DMS114 treated with DMSO at 0.1 percent for 48 hours (cell line): ENCODE measurements at regions not wholly inside any gene's neighbourhood (a gene's known extent, or its start where the extent isn't known, plus 50 kb on each side); places are given as distances from the start of the nearest gene placed in this dataset.

Experiments used
- DNase-seq: peaks from one replicate; lab custom pipeline; 2025; ENCODE audit not compliant: unreplicated experiment; lab: John Stamatoyannopoulos, UW

DNA sequence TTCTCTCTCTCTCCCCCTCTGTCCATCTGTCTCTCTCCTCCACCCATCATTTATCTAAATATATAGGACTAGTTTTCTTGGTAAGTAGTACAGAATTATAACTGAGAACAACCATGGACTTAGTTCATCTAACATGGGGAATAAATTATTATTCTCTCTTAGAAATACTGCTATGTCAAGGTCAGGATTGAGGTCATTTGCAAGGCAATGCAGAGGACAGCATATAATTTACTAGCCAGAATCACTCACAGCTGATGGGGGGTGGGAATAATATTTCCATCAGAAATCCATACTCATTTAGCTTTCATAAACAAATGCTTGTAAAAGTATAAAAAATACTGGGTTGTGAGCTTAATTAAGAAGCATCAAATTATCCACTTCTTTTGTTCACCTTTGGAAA is 553.9 kb upstream of the POU3F2 start:
- DNase-seq, result no peak

DNA sequence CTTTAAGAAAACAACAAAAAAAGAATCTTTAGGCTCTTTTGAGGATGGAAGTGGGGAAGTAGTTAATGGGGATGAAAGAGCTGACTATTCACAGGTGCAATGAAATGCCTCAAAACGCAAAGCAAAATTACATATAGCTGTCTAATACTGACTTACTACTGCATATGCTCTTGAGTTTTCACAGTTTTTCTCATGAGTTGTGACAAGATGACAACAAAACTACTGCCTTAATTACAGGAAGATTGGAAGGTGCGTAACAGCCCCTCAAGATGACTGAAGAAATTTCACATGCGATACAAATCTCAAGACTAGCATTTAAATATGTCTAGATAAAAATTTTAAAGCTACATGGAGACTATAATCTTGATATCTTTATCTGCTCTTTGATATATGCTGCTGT is 547.8 kb upstream of the POU3F2 start:
- no peak for DNase-seq

DNA sequence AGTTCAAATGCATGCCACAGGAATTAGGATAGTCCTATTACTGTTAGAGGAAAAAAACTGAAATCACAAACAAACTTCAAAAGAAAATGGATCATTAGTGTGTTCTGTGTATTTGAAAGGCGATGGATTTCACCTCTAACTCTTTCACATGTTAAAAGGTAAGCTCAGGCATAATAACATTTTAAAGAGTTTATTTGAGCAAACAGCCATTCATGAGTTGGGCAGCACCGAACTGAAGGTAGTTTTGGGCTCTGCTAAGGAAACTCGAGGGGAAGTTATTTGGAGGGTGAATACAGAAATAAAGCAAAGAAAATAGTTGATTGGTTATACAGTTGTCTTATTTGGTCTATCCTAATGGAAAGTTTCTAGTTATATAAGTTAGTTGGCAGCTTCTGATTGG is 546.5 kb upstream of the POU3F2 start:
- no peak for DNase-seq

DNA sequence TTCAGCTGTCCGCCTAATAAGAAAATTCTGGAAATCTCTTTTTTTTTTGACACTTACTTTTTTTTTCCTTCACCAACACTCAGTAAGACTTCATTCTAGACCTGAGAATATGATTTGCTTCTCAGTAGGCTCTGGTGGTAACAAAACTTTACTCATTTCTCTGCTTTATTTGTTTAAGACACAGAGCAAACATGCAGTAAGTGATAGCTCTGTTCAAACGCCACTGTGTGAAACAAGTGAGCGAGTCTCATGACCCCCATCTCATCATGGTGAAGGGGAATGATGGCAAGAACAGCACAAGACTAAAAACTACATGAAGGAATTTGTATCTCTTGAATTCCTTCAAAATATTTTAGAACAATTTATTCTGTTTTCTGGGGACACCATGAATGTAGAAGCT is 541.6 kb upstream of the POU3F2 start:
- no peak for DNase-seq

DNA sequence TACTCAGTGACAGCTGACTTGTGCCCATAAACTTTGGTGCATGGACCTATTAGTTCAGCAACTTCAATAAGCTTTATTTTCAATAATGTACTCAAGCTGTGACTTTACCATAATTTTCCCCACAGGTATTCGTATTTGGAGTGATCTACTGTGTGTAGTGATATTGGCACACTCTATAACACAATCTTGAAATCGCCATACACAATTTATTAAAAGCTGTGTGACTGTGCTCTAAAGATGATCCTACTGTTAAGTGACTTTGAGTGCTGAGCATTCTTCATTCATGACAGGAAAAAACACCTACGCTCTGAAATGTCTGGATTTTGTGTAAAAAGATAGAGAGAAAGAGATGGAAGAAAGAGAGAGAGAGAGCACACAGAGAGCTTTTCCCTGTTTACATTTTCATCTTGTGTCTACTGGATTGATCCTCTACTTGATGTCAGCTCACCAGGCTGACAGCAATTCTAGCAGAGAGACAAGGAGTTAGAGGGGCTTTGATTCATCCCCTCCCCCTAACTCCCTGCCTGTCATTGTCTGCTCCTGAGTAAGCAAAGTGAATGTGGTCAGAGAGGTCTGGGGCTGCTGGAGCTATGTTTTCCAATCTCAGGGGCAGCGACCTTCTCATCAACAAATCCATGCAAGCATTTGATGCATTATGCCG is 538.7 kb upstream of the POU3F2 start:
- DNase-seq, result no peak

DNA sequence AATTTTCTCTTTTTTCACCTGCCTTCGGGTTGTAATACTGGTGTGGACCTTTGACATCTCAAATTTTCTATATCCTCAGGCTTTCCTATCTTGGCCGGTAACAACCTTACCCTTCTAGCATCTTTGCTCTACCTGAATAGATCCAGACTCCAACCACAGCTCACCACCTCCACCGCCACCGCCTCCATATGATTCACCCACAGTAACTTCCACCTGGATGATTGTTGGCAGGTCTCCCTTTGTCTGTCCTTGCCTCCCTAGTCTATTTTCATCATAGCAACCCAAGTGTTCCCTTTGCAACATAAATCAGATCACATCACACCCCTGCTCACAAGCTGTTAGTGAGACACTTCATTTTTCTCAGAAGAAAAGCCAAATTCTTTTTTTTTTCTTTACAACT is 525.8 kb upstream of the POU3F2 start:
- no peak for DNase-seq

DNA sequence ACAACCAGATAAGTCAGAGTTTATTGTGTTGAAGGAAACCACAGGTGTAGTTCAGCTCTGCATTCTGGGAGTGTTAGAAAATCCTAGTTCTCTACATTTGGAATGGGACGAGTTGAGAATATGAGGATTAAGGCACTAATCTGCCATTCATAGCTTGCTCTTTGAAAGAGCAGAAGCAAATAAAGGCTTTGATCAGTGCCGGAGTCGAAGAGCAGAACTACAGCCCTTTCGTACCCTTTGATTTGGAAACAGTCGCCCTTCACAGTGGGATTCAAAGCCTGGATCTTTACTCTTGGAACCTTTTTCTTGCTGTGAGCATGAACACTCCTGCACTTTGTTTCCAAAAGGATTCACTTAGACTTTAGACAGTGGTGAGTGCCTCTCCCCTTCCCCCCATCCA is 523.9 kb upstream of the POU3F2 start:
- DNase-seq, result no peak

DNA sequence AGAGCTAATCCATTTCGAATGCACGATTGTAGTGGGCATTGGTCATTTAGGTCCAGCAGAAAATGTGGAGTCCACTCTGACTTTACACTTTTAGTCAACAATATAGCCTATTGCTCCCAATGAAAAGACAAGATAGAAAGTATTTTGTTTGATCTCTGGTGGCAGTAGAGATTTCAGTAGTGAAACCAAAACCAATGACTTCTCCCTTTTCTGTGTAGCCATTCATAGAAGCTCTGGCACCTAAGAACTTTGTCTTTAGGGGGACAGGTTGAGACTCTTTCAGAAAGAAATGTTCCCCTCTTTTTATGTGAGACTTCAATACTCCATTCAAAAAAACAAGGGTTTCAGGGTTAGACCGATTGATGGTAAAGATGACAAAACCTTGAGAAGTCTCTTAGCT is 510.8 kb upstream of the POU3F2 start:
- no peak for DNase-seq

DNA sequence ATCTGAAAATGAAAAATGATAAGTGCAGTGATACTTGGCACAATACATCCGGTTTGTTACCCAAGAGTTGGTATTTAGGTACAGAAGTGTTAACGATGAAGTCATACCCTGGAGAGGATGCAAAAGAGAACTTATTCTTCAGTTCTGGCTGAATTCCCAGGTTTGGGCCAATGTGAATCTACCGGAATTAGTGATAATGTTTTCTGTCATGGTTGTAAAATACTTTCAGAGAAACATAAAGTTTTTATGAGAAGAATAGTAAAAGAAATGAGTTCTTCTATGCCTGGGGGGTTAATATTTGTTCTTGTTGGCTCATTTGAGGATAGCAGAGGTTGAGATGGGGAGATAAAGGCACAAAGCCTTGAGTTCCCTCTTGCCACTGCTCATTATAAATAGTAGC is 509.9 kb upstream of the POU3F2 start:
- no peak for DNase-seq

DNA sequence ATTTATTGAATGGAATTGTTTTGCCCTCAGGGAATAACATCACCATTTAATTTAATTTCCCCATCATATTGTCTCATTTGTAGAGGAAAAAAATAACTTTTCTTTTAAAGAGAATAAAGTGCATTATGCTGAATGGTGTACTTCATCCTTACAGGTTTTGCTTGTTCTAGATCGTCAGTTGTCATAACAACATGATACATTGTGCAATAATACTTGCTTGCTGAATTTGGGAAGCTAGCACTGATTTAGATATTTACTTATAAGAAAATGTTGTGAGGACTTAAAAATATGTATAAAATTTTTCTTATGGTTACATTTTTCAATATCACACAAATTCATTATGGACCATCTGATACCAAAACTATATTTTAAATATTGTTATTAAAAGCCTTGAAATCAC is 509.0 kb upstream of the POU3F2 start:
- no peak for DNase-seq

DNA sequence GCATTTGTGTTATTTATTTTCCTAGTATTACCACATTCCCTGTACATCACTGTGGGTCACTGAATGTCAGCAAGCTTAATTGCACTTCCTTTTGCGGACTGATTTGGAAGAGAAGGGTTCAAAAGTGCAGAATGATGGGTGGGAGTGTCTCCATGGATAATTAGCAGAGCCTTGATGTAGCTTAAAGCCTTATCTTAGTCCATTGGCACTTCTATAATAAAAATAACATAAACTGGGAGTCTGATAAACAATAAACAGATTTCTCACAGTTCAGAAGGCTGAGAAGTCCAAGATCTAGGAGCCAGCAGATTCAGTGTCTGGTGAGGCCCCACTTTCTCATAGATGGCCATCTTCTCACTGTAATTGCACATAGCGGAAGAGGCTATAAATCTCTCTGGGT is 501.1 kb upstream of the POU3F2 start:
- DNase-seq, result no peak

DNA sequence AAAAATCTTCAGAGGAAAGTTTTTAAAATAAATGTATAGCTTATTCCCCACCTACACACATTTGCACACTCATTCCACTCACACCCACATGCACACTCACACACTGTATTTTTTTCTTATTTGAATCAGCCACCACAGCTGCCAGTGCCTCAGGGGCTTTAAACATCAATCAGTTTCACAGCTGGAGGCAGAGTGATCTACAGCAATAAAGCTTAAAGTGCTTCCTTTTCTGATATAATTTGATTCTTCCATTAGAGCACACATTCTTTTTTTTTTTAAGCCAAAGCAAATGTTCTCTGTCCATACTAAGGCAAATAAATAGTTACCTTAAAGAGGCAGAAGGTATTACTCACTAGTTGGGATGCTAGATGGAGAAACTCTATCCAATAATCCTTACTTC is 498.8 kb upstream of the POU3F2 start:
- DNase-seq, result no peak

DNA sequence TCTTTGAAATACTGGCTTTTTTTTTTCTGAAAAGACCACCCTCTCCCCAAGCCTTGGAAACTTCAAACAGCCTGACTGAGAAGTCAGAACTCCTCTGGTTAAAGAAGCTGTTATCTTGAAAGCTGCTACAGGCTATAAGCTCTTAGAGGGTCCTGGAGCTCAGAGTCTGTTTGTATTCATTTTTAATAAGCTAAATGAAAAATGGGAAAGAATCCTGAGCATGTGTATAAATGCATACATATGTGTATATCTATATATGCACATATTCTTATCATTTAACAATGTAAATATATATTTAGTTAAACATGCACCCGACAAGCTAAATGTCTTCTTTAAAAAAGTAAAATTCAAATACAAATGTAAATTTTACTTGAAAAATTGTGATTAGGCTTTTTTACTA is 494.9 kb upstream of the POU3F2 start:
- no peak for DNase-seq

DNA sequence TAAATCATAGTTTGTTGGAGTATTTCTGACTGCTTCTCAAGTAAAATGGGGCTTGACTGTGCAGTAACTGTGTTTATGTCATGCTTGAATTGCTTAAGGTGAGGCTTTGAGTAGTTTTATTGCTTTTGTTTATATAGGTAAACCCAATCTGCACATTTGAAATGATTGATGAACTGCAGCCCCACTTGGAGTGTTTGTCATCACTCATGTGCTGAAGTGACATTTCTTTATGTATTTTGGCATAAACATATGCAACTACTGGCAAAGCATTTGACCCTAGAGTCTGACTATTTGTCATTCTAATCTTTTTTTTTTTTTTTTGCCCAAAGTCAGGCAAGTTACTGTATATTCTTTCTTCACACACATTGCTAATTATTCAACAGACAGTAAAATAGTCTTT is 491.4 kb upstream of the POU3F2 start:
- no peak for DNase-seq

DNA sequence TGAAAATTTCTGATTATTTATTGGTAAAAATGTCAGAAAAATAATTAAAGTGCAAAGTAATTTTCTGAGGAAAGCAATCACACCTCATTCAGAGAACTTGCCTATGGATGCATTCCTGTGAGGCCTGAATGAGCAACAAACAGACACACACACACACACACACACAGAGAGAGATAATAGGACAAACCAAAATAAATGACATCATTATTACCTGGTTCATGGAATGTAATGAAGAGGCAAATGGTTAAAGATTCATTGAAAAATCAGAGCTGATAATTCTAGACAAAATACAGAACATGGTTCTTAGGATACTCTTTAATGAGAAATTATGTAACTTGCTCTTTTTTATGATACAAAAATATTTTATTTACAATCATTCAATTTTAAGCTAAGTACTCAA is 490.6 kb upstream of the POU3F2 start:
- DNase-seq, result no peak

DNA sequence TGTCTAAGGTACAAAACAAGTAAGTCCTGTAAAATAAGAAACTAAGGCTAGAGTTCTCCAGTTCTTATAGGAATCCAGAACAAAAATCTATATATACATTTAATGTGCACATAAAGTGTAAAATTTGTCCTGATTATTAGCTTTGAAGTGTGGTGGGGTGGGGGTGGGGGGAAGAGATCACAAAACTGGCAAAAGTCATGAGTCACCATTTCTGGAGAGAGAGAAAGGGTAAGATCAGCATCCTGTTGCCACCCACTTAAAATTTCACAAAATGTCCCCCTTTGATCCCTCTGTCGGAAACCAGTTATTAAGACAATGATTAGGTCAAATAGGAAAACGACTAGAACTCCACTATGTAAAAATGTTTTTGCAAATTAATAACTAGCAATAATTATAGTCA is 482.0 kb upstream of the POU3F2 start:
- no peak for DNase-seq

DNA sequence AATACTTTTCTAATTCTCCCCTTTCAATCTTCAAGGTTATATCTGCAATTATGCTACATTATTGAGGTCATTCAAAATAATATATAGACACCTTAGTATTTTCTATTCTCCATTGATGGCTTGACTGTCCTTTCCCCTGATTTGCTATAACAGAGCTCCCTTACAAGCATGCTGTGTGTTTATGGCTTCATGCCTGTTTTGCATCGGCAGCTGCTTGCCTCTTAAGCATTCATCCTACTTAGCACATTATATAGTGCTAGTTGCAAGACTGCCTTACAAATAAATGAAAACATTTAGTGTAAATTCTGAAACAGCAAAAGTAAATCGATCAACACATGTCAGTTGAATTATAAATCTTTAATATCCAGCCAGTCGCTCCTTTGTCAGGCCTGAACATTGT is 476.2 kb upstream of the POU3F2 start:
- no peak for DNase-seq

DNA sequence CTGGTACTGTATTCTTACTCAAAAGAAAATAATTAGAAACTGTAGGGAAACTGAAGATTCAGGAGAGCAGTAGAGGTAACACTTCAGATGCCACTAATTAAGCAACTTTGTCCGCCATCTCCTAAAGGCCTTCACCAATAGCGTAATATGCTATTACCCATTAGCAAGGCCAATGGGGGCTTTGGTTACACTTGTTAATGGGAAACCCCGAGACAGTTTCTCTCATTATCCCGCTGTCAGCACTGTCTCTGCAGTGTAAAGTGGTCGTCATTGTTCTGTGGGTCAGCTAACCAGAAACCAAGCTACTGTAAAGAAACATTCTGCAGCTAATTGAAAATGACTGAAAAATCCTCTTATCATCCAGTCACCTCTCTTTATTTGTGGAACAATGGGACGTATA is 468.0 kb upstream of the POU3F2 start:
- DNase-seq, result no peak

DNA sequence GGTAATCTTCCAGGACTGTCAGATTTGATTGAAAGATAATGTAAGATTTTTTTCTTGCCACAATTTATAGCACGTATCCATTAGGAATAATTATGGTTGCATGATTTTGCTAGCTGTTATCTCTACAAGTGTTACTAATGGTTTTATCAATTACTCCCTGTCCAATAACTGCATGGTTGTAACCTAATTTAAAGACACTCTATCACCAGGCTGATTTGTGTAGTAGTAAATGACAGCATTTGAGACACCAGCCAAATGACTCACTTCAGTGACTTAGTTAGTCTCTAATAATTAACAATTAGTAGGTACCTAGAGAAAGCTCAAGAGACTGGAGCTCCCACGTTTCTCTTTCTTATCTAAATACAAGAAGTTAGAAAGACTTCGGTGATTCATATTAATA is 453.8 kb upstream of the POU3F2 start:
- no peak for DNase-seq

DNA sequence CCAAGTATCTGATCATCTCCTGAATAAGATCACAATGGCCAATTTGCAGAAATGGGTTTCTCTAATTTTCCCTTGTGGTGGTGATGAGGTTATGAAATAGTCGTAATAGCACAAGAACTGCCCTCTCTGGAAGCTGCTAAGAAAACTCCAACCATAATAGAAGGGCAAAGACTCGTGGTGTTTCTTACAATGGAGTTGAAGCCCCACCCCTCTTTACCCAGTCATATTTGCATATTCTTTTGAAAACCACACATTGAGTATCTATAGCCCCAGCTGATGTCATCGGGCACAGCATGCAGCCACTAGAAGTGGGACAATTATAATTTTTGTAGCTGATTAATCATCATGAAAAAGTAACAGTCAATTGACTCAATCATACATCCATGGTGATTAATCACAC is 452.1 kb upstream of the POU3F2 start:
- DNase-seq, result no peak

DNA sequence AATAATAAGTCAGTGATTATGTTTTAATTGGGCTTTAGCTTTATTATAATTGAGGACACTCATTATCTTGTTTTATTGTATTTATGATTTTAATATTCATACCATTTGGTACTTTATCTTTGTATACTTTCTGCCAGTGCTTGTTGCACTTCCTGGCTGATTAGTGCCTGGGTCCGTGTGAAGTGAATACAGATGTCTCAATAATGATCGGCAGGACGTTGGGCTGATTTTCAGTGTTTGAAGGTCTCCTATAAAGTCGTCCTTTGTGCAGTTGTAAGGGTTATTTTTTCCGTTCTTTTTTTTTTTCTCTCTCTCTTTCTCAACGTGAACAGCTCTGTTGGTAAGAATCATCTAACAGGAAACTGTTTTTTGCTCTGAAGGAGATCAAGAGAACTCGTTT is 450.0 kb upstream of the POU3F2 start:
- no peak for DNase-seq

DNA sequence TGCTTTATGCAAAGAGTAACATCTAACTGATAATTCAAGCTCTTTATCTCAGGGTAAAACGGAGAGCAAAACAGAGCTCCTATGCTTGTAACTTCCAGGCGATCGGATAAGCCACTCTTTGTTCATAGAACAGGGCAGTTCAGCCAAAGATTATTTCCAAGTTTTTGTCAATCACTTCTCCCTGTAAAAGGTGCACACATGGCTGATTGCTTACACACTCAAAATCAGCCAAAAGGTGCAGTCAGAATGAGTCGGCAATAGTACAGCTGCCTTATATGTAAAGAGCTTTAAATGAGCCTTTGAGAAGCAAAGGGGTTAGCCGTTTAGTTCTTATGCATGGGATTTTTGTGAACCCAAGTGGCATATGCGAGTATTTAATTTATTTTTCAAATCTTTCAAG is 449.6 kb upstream of the POU3F2 start:
- DNase-seq, result no peak

DNA sequence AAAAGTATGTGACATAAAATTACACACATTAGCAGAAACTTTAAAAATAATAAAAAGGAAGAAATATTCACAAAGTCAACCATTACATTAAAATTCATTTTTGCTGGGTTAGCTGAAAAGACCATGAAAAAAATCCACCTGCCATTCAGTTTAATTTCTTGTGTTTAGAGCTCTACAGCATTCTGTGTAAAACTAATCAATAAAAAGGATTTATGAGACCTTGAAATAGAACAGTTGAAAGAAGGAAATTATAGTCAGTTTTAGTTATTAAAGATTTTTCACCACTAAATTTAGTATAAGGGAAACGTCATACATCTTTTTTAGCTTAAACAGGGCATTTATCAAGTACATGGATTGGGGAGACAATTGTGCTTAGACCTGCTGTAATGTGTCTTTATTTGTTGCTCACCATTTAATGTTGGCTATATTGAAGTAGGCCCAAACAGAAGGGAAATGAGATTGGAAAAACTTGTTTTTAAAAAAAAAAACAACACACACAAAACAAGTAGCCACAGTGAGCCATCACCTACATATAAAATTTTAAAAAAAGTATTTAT is 438.7 kb upstream of the POU3F2 start:
- DNase-seq, result no peak

DNA sequence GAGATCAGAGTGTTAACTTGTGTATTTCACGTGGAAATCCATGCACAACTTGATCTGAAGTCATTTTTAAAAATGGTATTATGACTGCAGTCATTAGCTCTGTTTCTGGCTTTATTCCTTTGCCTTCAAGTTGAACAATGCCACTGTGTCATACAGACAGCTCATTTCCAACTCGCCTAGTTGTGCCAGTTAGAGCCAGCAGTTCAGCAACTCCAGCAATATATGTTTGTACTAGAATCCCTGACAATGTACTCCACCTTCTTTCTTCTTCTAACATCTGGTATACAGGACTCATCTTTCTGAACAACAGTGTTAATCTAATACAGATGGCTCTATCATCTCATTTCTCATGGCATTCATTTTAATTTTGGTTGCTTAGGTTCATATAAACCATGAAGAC is 418.3 kb upstream of the POU3F2 start:
- DNase-seq, result no peak
